ENCODE measurements at regions not wholly inside any gene's neighbourhood (a gene's known extent, or its start where the extent isn't known, plus 50 kb on each side); places are given as distances from the start of the nearest gene placed in this dataset.

- no CpG with 5 or more reads among the region's 2 CpGs for WGBS, 2 donors (ENCODE audit: low coverage in 1 of 2)
- no peak for TF ChIP-seq CTCF (IDR thresholded peaks at IDR 0.05)
- no peak for TF ChIP-seq EP300 (IDR thresholded peaks at IDR 0.05)
- no peak for ATAC-seq
- H3K27me3 ChIP-seq, result no peaks in the 10 kb centered on the region
- H3K9me3 ChIP-seq, result no peaks in the 10 kb centered on the region
- no peak overlapping the region for H3K27ac ChIP-seq
- no peak overlapping the region for H3K4me3 ChIP-seq
- no peaks in the 10 kb centered on the region for H3K36me3 ChIP-seq
- peaks cover 0 to 36% (median 7%) of the 10 kb centered on the region in 3 donors for H3K4me1 ChIP-seq
These were observed 107.8 kb upstream of the NAV2 start for GRCh38 chr11:19604679-19605375.

- Histone ChIP-seq H3K27me3 (no peaks in the 10 kb centered on the region), H3K4me3 (no peak overlapping the region), H3K27ac (no peak overlapping the region), H3K4me1 (peaks cover 0 to 36% (median 7%) of the 10 kb centered on the region in 3 donors), H3K9me3 (no peaks in the 10 kb centered on the region), H3K36me3 (no peaks in the 10 kb centered on the region)
- WGBS, 2 donors (ENCODE audit: low coverage in 1 of 2), result 78 to 98% methylated on average over 1 to 2 of the region's 2 CpGs
- no peak for TF ChIP-seq POLR2AphosphoS5 (IDR thresholded peaks at IDR 0.05)
- TF ChIP-seq CTCF (IDR thresholded peaks at IDR 0.05), result no peak
- TF ChIP-seq EP300 (IDR thresholded peaks at IDR 0.05), result no peak
- TF ChIP-seq POLR2A (IDR thresholded peaks at IDR 0.05), result no peak
- ATAC-seq, result no peak
These were observed 108.9 kb upstream of the NAV2 start for GRCh38 chr11:19603771-19604170.

GRCh38 chr11:19602891-19603290 lies 109.7 kb upstream of the NAV2 start:
- no peak overlapping the region for H3K27ac ChIP-seq
- 83 to 89% methylated on average over 5 of the region's 6 CpGs for WGBS, 2 donors (ENCODE audit: low coverage in 1 of 2)

GRCh38 chr11:19602406-19602805 lies 110.2 kb upstream of the NAV2 start:
- Histone ChIP-seq H3K4me1 (peaks cover 0 to 27% (median 7%) of the 10 kb centered on the region in 3 donors), H3K4me3 (no peak overlapping the region), H3K9me3 (no peaks in the 10 kb centered on the region), H3K36me3 (no peaks in the 10 kb centered on the region), H3K27ac (no peak overlapping the region), H3K27me3 (no peaks in the 10 kb centered on the region)
- TF ChIP-seq CTCF (IDR thresholded peaks at IDR 0.05) (no peak), POLR2A (IDR thresholded peaks at IDR 0.05) (no peak), EP300 (IDR thresholded peaks at IDR 0.05) (no peak), POLR2AphosphoS5 (IDR thresholded peaks at IDR 0.05) (no peak)
- no peak for ATAC-seq
- WGBS, 2 donors (ENCODE audit: low coverage in 1 of 2), result 73 to 85% methylated on average over 5 to 6 of the region's 6 CpGs

More at GRCh38 chr11:19602891-19603290, 109.7 kb upstream of the NAV2 start:
- no peak for TF ChIP-seq POLR2A (IDR thresholded peaks at IDR 0.05)
- no peak for TF ChIP-seq EP300 (IDR thresholded peaks at IDR 0.05)
- no peak for TF ChIP-seq CTCF (IDR thresholded peaks at IDR 0.05)
- TF ChIP-seq POLR2AphosphoS5 (IDR thresholded peaks at IDR 0.05), result no peak
- Histone ChIP-seq H3K36me3 (no peaks in the 10 kb centered on the region), H3K9me3 (no peaks in the 10 kb centered on the region), H3K4me3 (no peak overlapping the region), H3K27me3 (no peaks in the 10 kb centered on the region), H3K4me1 (peaks cover 0 to 32% (median 7%) of the 10 kb centered on the region in 3 donors)
- ATAC-seq, result no peak

GRCh38 chr11:19601235-19601634 lies 111.4 kb upstream of the NAV2 start:
- H3K27me3 ChIP-seq, result no peaks in the 10 kb centered on the region
- no peak for TF ChIP-seq EP300 (IDR thresholded peaks at IDR 0.05)
- TF ChIP-seq CTCF (IDR thresholded peaks at IDR 0.05), result no peak
- TF ChIP-seq POLR2A (IDR thresholded peaks at IDR 0.05), result no peak
- no peak for TF ChIP-seq POLR2AphosphoS5 (IDR thresholded peaks at IDR 0.05)
- no peaks in the 10 kb centered on the region for H3K36me3 ChIP-seq
- ATAC-seq, result no peak
- H3K27ac ChIP-seq, result no peak overlapping the region
- H3K4me1 ChIP-seq, result peaks cover under 1 to 27% (median 10%) of the 10 kb centered on the region in 3 donors
- H3K4me3 ChIP-seq, result no peak overlapping the region
- WGBS, 2 donors (ENCODE audit: low coverage in 1 of 2), result 96 to 100% methylated on average over 2 of the region's 2 CpGs
- no peaks in the 10 kb centered on the region for H3K9me3 ChIP-seq

All from gastroesophageal sphincter (tissue), 4 donors.